ENCODE measurements at regions not wholly inside any gene's neighbourhood (a gene's known extent, or its start where the extent isn't known, plus 50 kb on each side); places are given as distances from the start of the nearest gene placed in this dataset.

DNA sequence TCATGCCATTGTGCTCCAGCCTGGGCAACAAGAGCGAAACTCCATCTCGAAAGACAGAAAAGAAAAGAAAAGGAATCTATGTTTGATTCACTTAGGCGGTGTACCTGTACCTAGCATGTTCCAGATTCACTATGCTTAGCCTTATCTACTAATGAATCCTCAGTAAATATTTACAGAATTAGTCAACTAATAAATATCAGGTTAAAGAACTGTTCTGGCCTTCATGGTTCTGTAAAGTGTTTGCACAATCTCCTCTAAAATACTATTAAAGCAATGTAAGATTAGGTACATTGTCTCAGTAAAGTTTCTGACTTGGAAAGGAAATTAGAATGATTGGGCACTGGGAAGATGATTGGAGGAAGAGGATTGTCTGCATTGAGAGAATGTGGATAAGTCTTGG lies 2770.4 kb downstream of the PCDH9 start:
- TF ChIP-seq FOXA1 (IDR thresholded peaks at IDR 0.05), result no peak
- no peak for TF ChIP-seq FOXM1 (IDR thresholded peaks at IDR 0.05; ENCODE audit: borderline replicate concordance)
- no peak for TF ChIP-seq ZNF384 (IDR thresholded peaks at IDR 0.05)

Data from HEK293T (cell line).